ENCODE measurements at regions not wholly inside any gene's neighbourhood (a gene's known extent, or its start where the extent isn't known, plus 50 kb on each side); places are given as distances from the start of the nearest gene placed in this dataset.

GRCh38 chr4:160403081-160403480 is 1300.2 kb downstream of the RAPGEF2 start:
- H3K27ac Mint-ChIP-seq = no peak overlapping the region
- no peak for TF ChIP-seq CTCF (IDR thresholded peaks at IDR 0.05; ENCODE audit: unreplicated experiment)
- peaks cover 3% of the 10 kb centered on the region for H3K9me3 Mint-ChIP-seq (ENCODE audit: low read depth)
- no peaks in the 10 kb centered on the region for H3K36me3 Mint-ChIP-seq (ENCODE audit: insufficient read depth)
- no peak for DNase-seq (ENCODE audit: low spot score, unreplicated experiment)
- no peaks in the 10 kb centered on the region for H3K27me3 Mint-ChIP-seq
- no peak overlapping the region for H3K4me3 Mint-ChIP-seq (ENCODE audit: low read depth)
- H3K4me1 Mint-ChIP-seq (ENCODE audit: low read depth) = no peaks in the 10 kb centered on the region

GRCh38 chr4:160406263-160406825 is 1303.5 kb downstream of the RAPGEF2 start:
- no peaks in the 10 kb centered on the region for H3K4me1 Mint-ChIP-seq (ENCODE audit: low read depth)
- DNase-seq (ENCODE audit: low spot score, unreplicated experiment) = no peak
- no peak for TF ChIP-seq CTCF (IDR thresholded peaks at IDR 0.05; ENCODE audit: unreplicated experiment)
- H3K9me3 Mint-ChIP-seq (ENCODE audit: low read depth) = no peaks in the 10 kb centered on the region
- no peak overlapping the region for H3K27ac Mint-ChIP-seq
- no peaks in the 10 kb centered on the region for H3K27me3 Mint-ChIP-seq
- no peak overlapping the region for H3K4me3 Mint-ChIP-seq (ENCODE audit: low read depth)
- no peaks in the 10 kb centered on the region for H3K36me3 Mint-ChIP-seq (ENCODE audit: insufficient read depth)

DNA sequence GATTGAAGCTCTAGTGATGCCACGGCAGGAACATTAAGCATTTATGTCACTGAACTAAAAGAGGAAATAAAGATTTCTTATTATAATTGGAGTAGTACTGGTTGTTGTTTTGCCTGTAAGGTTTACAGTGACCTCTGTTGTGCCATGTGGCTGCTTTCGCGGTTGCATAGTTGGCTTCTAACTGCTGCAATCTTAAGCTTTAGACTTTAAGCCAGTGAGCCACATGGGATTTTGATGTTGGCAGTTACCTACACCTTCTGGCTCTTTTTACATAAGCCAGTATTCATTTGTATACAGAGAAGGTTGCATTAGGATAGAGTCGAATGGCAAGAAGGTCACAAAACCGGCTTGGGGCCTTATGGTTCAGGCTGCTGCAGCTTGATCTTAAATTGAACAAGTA is 1311.6 kb downstream of the RAPGEF2 start:
- H3K4me3 Mint-ChIP-seq (ENCODE audit: low read depth) = no peak overlapping the region
- no peak for DNase-seq (ENCODE audit: low spot score, unreplicated experiment)
- H3K4me1 Mint-ChIP-seq (ENCODE audit: low read depth) = peaks cover 5% of the 10 kb centered on the region
- H3K36me3 Mint-ChIP-seq (ENCODE audit: insufficient read depth) = no peaks in the 10 kb centered on the region
- no peaks in the 10 kb centered on the region for H3K9me3 Mint-ChIP-seq (ENCODE audit: low read depth)
- no peak overlapping the region for H3K27ac Mint-ChIP-seq
- TF ChIP-seq CTCF (IDR thresholded peaks at IDR 0.05; ENCODE audit: unreplicated experiment) = no peak
- H3K27me3 Mint-ChIP-seq = peaks cover 5% of the 10 kb centered on the region

GRCh38 chr4:160423879-160424451 is 1321.1 kb downstream of the RAPGEF2 start:
- DNase-seq (ENCODE audit: low spot score, unreplicated experiment) = no peak
- Mint-ChIP-seq H3K9me3 (ENCODE audit: low read depth) (peaks cover 17% of the 10 kb centered on the region), H3K36me3 (ENCODE audit: insufficient read depth) (no peaks in the 10 kb centered on the region), H3K4me1 (ENCODE audit: low read depth) (no peaks in the 10 kb centered on the region), H3K4me3 (ENCODE audit: low read depth) (no peak overlapping the region), H3K27me3 (no peaks in the 10 kb centered on the region), H3K27ac (no peak overlapping the region)
- TF ChIP-seq CTCF (IDR thresholded peaks at IDR 0.05; ENCODE audit: unreplicated experiment) = no peak

DNA sequence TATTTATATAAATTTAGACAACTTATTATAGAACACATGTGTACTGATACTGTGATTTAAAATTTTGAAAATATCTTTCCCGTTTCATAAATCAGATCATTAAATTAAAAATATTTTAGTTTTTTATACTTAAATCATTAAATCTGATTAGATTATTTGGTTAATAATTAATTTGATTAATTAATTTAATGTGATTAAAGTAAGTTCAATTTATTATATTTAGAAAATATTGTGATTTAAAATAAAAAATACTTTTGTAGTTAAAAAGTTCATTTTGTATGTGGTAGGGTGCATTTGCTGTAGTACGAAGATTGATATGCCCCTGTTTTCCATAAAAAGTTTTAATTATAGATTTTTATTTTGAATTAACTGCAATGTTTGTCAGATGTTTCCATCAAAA is 1323.4 kb downstream of the RAPGEF2 start:
- Mint-ChIP-seq H3K27ac (no peak overlapping the region), H3K36me3 (ENCODE audit: insufficient read depth) (peaks cover 4% of the 10 kb centered on the region), H3K4me3 (ENCODE audit: low read depth) (no peak overlapping the region), H3K4me1 (ENCODE audit: low read depth) (no peaks in the 10 kb centered on the region), H3K27me3 (no peaks in the 10 kb centered on the region), H3K9me3 (ENCODE audit: low read depth) (peaks cover 28% of the 10 kb centered on the region)
- no peak for DNase-seq (ENCODE audit: low spot score, unreplicated experiment)
- no peak for TF ChIP-seq CTCF (IDR thresholded peaks at IDR 0.05; ENCODE audit: unreplicated experiment)

Data from progenitor cell of endocrine pancreas (in vitro differentiated cells).